NCI-H1694 treated with DMSO at 0.1 percent for 48 hours (cell line): ENCODE measurements at regions not wholly inside any gene's neighbourhood (a gene's known extent, or its start where the extent isn't known, plus 50 kb on each side); places are given as distances from the start of the nearest gene placed in this dataset.
"Not testable (repeated sequence)": the region's sequence is repeated elsewhere in the genome, so short reads cannot be mapped to it uniquely, and the experiment has no call there.

Experiments used
- DNase-seq: peaks from one replicate; lab custom pipeline; 2025; lab: John Stamatoyannopoulos, UW

DNA sequence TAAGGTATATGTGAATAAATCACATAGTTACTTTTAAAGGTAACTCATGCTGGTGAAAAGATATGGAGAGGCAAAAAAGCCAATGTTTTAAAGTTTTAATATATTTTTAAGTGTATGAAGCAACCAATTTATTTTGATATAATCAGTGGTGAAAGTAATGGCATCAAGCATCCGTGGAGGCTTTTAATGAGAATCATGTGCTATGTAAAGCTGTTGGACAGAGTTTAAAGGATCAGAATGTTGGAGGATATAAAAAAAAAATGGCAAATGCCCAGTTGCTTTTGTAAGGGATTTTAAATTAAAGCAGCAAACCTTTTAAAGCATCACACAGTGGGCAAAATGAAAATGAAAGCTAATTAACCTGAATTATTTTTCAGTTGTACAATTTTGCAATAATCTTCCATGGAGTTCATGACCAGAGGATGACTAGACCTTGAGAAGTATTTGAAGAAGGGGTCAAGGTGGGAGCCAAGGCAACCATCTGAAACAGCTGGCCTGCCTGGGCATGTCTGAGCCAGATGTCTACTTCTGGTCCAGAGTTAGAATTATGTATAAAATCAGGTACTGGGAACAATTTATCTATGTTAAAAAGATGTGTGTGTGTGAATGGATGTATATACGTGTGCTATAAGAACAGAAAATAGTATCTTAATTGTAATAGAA lies 1007.9 kb downstream of the LTN1 start:
- not testable (repeated sequence) for DNase-seq

DNA sequence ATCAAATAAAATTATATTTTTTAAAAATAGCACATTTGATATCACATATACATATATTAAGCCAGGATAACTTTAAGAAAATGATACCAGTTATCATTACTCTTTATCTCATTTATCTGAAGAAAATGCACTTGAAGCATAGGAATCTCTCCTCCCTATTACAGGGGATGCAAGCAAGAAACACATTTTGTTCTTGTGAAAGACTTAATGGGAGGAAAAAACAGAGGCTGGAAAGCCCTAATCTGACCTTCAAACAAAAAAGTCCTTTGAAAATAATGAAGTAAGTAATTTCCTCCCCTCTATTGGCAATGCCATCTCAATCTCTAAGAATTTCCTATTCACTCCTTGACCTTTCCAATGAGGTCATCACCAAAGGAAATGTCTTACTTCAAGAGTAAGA lies 1012.6 kb upstream of the ADAMTS5 start:
- not testable (repeated sequence) for DNase-seq

DNA sequence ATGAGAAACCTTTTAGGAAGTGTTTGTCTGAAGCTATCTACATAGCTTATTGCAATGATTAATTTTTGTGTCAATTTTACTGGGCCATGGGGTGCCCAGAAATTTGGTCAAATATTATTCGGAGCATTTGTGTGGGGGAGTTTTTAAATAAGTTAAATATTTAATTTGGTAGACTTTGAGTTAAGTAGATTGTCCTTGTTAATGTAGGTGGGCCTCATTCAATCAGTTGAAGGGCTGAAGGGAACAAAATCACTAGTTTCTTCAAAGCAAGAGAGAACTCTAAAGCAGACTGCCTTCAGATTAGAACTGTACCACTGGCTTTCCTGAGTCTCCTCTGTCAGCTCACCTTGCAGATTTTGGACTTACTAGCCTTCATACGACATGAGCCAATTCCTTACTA lies 1008.6 kb upstream of the ADAMTS5 start:
- DNase-seq: no peak

DNA sequence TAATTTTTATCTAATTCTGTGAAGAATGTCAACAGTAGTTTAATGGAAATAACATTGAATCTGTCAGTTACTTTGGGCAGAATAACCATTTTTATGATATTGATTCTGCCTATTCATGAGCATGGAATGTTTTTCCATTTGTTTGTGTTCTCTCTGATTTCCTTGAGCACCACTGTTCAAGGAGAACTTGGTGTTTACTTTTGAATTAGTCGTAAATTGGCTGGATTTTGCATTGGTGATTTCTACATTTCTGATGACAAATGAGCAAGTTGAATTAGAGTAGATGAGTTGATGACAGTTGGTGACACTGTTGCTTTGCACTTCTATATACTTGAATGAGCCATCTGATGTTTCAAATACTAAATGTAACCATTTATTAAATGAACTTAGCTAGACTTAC lies 1007.3 kb upstream of the ADAMTS5 start:
- DNase-seq: not testable (repeated sequence)

DNA sequence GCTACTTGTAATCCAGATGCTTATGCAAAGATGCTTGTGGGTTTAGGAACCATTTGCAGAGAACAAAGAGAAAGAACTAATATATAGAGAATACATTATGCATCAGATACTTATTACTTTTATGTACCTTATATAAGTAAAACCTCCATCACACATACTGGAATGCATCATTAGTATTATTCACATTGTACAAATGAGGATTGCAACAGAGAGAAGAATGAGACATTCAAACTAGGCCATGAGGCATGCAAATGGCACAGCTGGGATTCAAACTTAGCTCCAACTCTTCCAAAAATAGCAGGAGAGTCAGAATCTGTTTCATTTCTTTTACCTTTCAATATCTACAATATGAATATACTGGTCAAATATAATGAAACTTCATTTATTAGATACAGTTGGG lies 1001.4 kb upstream of the ADAMTS5 start:
- DNase-seq: not testable (repeated sequence)

DNA sequence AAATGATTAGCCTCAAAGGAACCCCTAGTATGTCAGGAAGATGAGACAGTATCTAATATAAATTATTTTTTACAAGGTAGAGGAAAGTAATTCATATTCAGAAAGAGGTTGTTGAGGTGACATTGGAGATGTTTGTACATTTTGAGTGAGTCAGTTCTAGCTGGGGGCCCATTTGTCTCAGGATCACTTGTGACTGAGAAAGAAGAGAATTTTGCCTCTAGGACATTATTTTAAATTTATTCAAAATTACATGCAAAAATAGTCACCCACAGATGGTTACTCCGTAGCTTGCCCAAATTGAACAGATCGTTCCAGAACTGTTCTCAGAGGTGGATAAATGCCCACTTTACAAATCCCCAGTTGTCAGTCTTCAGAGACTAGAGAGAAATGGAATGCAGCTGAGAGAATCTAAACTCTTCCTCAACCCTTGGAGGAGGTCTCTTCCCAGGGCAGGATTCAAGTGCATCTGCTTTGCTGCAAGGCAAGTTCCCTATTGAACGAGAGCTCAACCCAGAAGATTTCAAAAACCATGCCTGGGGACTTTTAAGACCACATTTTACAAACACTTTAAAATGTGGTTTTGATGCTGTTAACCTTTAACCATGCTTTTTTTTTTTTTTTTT lies 987.8 kb upstream of the ADAMTS5 start:
- DNase-seq: no peak

DNA sequence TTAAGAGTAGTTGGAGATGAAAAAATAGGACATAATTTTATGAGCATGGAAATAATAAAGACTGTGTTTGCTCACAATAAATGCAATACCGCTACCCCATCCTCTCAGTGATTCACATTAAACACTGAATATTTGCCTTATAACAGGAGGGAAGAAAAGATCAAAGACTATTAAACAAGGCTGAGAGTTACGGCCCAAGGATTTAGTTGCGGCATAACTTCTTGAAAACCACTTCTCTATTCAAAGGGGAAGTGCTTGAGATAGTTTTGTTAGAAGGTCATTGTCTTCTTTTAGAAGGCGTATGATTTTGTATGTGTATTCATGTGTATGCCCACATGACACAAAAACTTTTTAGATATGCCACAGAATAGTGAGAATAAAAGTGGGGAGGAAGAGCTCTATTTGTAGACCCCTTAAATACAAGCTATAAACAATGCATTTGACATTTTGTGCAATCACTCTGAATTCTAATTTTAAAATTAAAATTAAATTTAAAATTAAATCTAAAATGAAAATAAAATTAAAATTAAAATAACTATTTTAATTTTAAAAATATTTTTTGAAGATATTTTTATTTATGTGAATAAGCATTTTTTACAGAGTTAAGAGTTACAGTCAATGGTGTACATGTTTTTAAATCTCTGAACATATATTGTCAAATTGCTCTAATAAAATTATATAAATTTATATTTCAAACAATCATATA lies 986.6 kb upstream of the ADAMTS5 start:
- DNase-seq: no peak

DNA sequence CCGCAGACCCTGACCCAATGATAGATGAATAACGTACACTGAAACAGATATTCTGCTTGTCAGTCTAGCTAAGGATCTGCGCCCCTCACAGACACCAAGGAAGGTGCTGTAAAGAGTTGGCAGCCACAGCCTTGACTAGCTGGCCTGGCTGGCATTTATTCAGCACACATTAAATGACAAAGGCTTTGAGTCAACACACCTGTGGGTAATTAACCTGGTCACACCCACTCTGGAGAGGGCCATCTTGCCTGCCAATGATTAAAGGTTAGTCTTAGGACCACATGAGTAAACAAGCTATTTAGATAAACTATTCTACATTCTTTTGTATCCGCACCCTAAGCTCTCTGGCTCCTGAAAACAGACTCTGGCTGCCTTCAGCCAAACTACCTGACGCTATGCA lies 982.2 kb upstream of the ADAMTS5 start:
- DNase-seq: not testable (repeated sequence)

DNA sequence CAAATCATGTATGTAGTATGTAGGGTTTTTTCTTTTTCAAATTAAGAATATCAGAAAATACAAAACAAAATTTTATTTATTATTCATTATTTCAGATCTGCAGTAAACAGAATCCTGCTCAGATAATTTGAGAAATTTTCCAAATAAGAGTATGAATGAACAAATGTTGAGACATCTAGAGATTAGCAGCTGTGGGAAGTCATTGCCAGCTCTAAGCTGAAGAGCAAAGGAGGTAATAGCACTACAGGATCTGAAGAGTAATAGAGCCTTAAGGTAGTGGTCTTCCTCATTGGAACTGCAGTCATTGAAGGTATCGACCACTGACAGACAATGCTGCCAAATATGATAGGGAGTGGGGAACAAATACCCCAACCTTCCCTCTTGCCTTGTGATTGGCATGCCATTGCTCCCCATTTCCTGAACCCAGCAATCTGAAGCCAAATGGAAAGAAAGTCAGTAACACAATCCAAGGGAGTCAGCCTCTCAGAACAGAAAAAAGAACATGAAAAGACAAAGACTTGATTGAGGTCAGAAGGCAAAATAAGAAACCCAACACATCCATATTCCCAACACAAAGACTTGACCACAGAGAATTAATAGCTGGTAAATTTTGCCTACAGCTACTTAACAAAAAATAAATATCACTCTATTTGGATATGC lies 963.4 kb upstream of the ADAMTS5 start:
- not testable (repeated sequence) for DNase-seq

DNA sequence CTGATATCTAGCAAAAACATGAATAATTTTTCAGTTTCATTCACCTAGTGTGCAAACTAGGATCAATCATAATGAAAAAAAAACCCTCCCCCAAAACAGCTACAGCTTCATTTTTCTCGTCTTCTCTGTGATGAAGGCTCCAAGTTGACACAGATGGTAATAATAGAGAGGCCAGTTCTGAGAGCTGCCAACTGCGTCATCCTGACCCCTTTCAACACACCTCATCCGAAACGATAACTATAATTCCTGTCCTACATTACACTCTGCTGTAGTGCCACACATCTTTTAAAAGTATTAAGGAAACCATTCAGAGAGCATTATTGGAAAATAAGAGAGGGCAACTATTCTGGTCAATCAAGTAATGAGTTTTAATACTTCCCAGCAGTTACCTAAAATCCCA lies 962.3 kb upstream of the ADAMTS5 start:
- DNase-seq: not testable (repeated sequence)

DNA sequence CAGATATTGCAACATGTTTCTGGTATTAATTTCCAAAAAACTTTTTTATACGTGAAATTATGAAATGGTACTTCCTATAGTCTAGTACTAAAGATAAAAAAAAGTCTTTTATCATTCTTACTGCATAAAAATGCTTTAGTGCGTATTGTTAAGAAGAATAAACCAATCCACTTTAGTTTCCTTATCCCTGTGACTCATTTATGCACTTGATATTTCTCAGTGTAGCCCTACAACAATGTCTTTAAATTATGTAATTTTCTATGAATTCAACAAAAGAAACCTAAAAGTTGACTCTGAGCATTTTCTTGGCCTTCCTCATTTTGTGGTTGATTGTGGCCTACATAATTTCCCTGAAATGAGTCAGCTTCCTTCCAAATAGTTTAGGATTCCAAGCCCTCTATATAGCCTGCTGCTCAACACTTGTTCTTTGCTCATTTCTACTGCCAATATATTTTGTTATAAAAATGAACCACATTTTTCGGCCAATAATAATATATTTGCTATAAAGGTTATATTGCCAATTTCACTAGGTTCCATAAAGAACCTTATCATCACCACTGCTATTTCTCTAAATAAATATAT lies 961.7 kb upstream of the ADAMTS5 start:
- DNase-seq: not testable (repeated sequence)

DNA sequence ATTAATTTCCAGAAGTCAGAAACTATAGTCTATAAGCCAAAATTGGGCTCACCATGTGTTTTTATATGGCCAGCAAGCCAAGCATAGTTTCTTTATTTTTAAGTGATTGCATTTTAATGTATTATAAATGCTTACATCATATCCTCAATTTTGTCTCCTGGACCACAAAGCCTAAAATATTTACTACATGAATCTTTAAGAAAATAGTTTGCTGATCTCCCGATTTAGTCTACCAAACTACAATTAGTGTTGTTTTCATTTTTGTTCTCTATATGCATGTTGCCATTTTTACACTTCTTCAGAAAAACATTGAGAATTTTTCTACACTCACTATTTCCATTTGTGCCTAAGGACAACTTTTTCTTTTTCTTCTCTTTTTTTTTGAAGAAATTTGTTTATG lies 954.5 kb upstream of the ADAMTS5 start:
- not testable (repeated sequence) for DNase-seq

DNA sequence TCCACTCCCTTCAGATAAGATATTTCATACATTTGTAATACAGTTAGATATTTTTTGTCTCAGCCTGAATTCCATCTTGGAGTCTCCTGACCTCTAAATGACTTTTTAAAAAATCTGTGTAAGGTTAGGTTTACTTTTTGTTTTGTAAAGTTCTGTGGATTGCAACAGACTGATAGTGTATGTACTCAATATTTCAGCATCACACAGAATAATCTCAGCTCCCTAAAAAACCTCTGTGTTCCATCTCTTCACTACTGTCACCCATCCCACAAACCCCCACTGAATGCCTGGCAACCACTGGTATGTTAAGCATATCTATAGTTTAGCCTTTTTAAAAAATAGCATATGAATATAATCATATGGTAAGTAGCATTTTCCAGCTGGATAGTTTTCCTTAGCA lies 951.1 kb upstream of the ADAMTS5 start:
- not testable (repeated sequence) for DNase-seq

DNA sequence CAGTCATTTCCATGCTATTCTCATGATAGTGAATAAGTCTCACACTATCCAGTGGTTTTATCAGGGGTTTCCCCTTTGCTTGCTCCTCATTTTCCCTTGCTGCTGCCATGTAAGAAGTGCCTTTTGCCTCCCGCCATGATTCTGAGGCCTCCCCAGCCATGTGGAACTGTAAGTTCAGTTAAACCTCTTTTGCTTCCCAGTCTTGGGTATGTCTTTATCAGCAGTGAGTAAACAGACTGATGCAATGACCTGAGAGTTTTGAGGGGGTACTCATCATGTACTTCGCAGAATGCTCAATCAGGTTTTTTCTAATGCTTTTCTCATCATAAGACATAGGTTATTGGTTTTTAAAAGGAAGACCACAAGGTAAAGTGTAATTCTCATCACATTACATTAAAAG lies 949.4 kb upstream of the ADAMTS5 start:
- not testable (repeated sequence) for DNase-seq

DNA sequence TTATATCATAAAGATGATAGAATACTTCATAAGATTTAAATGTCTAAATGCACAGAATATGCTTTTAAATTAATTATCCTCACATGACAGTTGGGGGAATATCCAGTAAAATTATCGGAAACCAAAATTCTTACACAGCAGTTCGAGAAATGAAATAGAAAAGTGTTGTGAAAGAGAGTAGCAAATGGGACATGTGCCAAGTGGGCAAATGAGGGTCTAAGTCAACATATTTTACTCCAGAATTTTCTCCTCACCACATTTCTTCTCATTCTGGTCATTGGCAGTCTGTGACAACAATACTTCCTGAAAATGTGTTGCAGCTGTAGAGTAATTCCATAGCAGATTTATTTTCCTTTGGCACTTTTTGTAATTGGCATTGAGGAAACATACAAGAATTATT lies 945.2 kb upstream of the ADAMTS5 start:
- DNase-seq: not testable (repeated sequence)

DNA sequence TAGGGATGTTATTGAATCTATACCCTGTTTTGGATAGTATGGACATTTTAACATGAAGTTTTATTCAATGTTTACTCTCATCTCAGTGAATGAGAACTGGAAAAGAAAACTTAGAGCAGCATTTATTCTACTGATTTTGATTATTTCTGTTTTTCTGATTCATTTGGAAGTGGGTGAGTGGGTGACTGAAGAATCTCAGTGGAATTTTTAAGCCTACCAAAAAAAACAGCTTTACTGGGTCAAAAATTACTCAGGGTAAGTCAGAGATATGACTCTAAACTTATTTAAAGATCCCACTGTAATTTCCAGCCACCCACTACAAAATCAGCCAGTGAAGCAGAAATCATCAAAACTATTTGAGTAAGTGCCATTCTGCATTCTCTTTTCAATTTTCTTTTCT lies 942.6 kb upstream of the ADAMTS5 start:
- not testable (repeated sequence) for DNase-seq

DNA sequence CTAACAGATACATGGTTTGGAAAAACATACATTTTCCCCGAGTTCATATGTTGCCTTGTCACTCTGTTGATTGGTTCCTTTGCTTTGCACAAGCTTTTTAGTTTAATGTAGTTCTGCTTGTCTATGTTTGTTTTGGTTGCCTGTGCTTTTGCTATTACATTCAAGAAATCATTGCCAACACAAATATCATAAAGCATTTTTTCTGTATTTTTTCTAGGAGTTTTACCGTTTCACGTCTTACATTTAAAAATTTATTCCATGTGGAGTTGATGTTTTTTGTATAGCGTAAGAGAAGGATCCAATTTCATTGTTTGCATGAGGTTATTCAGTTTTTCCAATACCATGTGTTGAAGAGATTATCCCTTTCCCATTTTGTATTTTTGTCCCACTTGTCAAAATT lies 941.9 kb upstream of the ADAMTS5 start:
- DNase-seq: not testable (repeated sequence)

DNA sequence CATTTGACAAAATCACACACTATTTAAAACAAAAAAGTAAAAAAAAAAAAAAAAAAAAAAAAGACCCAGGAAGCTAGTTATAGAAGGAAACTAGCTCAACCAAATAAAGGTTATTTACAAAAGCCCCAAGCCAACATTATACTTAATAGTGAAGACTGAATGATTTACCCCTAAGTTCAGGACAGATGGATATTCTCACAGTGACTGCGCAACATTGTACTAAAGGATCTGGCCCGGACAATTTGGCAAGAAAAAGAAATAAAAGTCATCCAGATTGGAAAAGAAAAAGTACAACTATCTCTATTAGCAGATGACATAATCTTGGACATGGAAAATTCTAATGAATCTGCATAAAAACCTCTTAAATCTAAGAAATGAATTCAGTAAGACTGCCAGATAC lies 936.0 kb upstream of the ADAMTS5 start:
- not testable (repeated sequence) for DNase-seq

DNA sequence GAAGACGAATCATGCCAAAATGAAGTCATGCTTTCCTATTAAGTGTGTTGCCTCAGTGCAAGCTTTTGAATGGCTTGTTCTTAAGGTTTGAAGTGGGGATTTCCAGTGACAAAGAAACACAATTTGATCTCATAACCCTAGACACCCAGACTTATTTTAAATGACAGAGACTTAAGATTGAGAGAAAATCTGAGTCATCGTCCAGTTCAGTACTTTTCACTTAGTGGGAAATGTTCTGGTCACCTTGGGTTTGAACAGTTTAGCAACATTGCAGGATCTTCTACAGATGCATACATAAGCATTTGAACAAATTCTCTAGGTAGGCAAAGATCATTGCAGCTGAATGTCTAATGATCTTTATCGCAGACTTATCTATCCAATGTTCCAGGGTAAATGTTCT lies 926.7 kb upstream of the ADAMTS5 start:
- not testable (repeated sequence) for DNase-seq

DNA sequence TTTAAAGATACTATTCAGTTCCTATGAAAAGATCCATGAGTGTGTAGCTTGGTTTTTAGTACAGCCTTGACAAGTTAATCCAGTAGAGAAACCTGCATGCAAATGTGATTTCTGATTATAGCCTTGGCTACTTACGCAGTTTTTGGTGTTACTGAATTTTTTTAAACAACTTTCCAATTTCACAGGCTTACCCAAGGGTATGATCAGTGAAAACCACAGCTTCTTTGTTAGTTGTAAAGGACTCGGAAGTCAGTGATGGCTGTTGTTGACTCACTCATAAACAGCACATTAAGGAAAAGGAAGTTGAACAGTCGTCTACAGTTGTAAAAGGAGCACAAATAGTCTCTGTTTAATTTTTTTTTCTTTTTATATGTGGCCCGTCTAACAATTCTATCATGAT lies 924.6 kb upstream of the ADAMTS5 start:
- not testable (repeated sequence) for DNase-seq

DNA sequence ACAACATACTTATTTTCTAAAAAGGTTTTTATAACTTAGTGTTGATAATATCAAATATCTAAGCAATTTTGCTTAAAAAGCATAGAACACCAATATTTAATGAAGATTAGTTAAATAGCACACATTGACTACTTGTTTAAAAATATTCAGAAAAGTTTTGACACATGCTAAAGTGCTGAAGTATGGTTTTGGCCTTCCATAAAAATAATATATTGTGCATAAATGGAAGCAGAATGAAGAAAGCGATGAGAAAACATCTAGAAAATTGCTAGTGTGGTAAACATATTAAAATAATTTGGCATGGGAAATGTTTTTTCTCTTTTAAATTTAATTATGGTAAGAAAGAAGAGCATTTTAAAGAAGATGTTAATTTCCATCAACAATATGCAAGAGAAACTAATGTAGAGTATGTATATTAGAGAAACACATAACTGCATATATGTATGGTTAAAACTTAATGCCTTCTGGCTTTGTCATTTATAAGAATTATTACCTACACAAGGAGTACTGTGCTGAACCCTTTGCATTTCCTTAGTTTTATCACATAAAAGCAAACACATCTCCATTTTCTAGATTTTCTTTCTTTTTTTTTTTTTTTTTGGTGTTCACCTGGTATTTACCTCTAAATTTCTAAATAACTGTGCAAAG lies 921.0 kb upstream of the ADAMTS5 start:
- not testable (repeated sequence) for DNase-seq

DNA sequence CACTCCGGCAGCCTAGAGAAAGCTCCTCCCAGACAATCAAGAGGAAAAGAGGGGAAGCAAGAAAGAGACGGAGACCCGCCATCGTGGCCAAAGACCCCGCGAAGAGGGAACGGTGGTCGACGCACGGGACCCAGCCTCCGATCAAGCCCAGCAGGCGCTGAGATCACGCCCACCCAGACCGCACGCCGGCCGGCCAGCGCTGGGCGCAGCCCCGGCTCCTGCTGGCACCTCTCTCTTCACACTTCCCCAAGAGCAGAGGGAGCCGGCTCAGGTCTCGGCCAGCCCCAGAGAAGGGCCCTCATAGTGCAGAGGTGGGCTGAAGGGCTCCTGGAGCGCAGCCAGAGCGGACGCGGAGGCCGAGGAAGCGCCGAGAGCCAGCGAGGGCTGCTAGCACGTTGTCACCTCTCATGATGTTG lies 918.4 kb upstream of the ADAMTS5 start:
- DNase-seq: no peak
